SK-N-MC (cell line): ENCODE measurements at regions not wholly inside any gene's neighbourhood (a gene's known extent, or its start where the extent isn't known, plus 50 kb on each side); places are given as distances from the start of the nearest gene placed in this dataset.

ENCODE experiments used
- DNase-seq: peaks from one replicate; pipeline ENCODE4 v3.0.0-alpha.2; 2011; ENCODE audit warnings: low read depth, low spot score
- H3K27ac ChIP-seq: fragments of 200-600 bp; sonication (generic); 2 replicates; pipeline ENCODE4 v1.5.1; 2016; ENCODE audit warnings: mixed run types
- H3K36me3 ChIP-seq: fragments of 200-600 bp; sonication (generic); 2 replicates; pipeline ENCODE4 v1.6.1; 2017; ENCODE audit warnings: antibody characterized with exemption, low read length, mixed read lengths; ENCODE audit not compliant: insufficient read depth
- H3K4me3 ChIP-seq: fragments of 200-600 bp; sonication (generic); 2 replicates; pipeline ENCODE4 v1.5.1; 2016
- H3K9ac ChIP-seq: fragments of 200-600 bp; sonication (generic); 2 replicates; pipeline ENCODE4 v1.8.0; 2017; ENCODE audit warnings: mixed run types, mixed read lengths; ENCODE audit not compliant: insufficient read length
- H3K9me3 ChIP-seq: fragments of 200-600 bp; sonication (generic); 2 replicates; pipeline ENCODE4 v1.6.1; 2017; ENCODE audit warnings: low read depth, mild to moderate bottlenecking, antibody characterized with exemption, low read length, moderate library complexity, mixed read lengths
- EZH2 ChIP-seq: fragments of 200-600 bp; sonication (generic); IDR thresholded peaks from one replicate; pipeline ENCODE4 v1.6.1; 2017; ENCODE audit warnings: antibody characterized with exemption
- FOXP2 ChIP-seq: optimal IDR thresholded peaks from 2 replicates; pipeline ENCODE3; 2011; ENCODE audit warnings: mild to moderate bottlenecking, moderate library complexity; ENCODE audit not compliant: insufficient read depth; ENCODE audit errors: extremely low read length, control extremely low read depth
- POLR2AphosphoS5 ChIP-seq: IDR thresholded peaks from 2 replicates; pipeline ENCODE4 v1.6.1; 2012; ENCODE audit warnings: mild to moderate bottlenecking, low read depth, low read length, borderline replicate concordance

DNA sequence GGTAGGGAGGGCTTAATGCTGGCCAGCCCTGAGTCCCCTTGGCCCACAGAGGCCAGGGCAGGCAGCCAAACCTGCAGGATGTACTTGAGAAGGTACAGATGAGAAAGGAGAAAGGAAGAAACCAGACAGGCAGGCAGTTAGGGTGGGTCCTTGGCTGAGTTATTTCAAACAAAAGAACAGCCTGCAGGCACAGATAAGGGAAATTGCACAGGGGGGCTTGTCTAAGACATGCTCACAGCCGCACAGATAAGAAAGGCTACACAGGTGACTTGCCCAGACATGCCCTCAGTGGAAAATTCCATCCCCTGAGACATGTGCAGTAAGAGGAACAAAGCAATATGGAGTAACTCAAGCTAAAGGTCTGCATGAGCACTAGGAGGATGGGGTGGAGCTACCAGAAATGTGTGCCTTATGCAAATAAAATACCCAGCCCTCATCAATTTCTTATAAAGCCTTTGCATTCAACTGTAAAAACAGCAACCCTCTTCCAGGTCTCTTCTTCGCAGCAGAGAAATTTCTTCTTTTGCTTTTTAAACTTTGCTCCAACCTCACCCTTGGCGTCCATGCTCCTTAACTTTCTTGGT is 158.2 kb upstream of the RGS6 start:
- H3K27ac ChIP-seq = no peak overlapping the region

DNA sequence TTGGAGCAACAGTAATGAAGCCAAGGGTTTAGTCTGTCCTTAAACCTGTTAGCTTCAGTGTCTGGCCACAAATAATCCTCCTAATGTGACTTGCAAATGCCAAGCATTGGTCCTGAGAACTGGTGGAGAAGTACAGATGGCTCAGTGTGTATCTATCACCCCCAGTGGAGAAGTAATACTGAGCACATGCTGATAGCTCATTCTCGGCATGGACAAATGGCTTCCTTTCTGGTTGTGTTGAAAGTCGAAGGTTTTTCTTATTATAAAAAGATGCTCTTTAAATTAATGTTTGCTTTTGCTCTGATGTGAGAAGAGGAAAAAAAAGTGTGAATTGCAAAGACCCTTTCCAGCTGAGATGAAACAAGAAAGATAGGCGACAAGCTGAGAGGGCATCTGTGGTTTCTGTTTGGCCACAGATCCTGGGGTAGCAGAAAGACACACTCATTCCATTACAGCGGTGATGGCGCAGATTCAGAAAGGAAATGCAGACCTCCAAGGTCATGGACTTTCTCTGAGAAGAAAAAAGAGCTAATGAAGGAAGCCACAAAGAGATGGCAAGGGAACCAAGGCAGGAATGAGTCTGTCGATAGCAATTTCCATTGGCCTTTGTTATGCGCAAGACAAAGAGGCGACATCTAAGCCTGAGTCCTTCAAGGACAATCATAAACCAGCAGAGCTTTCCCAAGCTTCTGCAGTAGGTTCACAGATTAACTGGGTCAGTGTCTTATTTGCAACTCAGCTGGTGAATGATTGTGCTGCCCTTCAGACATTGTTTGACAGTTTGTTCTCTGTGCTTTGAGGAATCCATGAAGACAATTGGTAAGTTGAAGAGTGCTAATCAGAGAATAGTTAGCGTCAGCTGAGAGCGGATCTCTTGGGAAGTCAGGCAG is 155.5 kb upstream of the RGS6 start:
- Histone ChIP-seq H3K9me3 (no peaks in the 10 kb centered on the region), H3K27ac (no peak overlapping the region), H3K9ac (no peak overlapping the region), H3K4me3 (no peak overlapping the region), H3K36me3 (no peaks in the 10 kb centered on the region)
- no peak for DNase-seq
- TF ChIP-seq POLR2AphosphoS5 (no peak), EZH2 (no peak), FOXP2 (no peak)

More for the DNA sequence above, 158.2 kb upstream of the RGS6 start:
- Histone ChIP-seq H3K4me3 (no peak overlapping the region), H3K36me3 (no peaks in the 10 kb centered on the region), H3K9me3 (no peaks in the 10 kb centered on the region), H3K9ac (no peak overlapping the region)
- TF ChIP-seq EZH2 = no peak
- TF ChIP-seq FOXP2 = no peak
- no peak for TF ChIP-seq POLR2AphosphoS5
- no peak for DNase-seq

DNA sequence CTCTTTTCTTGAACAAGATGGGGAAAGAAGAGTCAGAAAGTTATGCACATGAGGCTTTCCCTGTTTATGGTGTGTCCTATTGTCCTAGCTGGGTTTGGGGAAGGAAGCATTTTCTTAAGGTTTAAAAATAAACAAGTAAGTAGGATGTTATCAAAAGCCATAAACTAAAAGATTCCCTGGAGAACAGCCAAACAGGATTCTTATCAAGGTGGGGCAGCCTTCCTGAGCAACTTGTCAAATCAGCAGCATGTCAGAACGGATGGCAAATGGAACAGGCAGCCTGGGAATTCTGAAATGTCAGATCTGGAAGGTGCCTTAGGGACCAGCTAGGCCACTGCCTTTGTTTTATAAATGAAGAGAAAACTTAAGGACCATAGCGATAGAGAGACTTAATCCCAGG is 152.2 kb upstream of the RGS6 start:
- TF ChIP-seq FOXP2 (no peak), EZH2 (no peak), POLR2AphosphoS5 (no peak)
- H3K27ac ChIP-seq = no peak overlapping the region
- no peak for DNase-seq

DNA sequence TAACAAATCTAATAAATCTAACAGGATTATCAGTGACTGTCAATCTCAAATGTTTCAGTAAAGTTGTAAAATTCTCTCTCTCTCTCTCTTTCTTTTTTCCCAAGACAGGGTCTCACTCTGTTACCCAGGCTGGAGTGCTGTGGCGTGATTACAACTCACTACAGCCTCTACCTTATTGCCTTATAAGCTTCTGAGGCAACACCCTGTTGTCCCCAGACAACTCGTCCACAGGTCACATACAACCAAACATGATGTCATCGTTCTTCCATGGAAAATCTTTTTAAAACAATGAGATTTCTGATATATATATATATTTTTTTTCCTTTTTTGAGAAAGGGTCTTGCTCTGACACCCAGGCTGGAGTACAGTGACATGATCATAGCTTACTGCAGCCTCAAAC is 151.4 kb upstream of the RGS6 start:
- no peak overlapping the region for H3K27ac ChIP-seq
- TF ChIP-seq EZH2 (no peak), POLR2AphosphoS5 (no peak), FOXP2 (no peak)
- H3K9ac ChIP-seq = no peak overlapping the region

More for the DNA sequence above, 152.2 kb upstream of the RGS6 start:
- no peak overlapping the region for H3K4me3 ChIP-seq
- no peak overlapping the region for H3K9ac ChIP-seq
- no peaks in the 10 kb centered on the region for H3K36me3 ChIP-seq
- H3K9me3 ChIP-seq = no peaks in the 10 kb centered on the region

DNA sequence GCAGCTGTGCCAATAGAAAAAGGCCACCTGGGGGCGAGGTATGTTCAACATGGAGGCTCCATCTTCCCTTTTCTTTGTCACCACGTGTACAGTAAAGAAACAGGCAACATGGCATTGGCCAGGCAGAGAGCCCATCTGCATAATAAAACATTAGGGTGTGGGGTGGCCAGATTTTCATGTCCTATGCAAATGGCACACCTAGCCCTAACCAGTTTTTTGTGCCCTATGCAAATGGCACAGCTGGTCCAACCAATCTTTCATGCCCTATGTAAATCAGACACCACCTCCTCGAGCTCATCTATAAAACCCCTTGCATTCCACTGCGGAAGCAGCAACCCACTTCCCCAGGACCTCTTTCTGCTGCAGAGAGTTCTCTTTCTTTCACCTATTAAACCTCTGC is 149.1 kb upstream of the RGS6 start:
- no peak for TF ChIP-seq EZH2
- no peak for TF ChIP-seq POLR2AphosphoS5
- TF ChIP-seq FOXP2 = no peak
- Histone ChIP-seq H3K27ac (no peak overlapping the region), H3K9ac (no peak overlapping the region), H3K9me3 (no peaks in the 10 kb centered on the region), H3K4me3 (no peak overlapping the region), H3K36me3 (no peaks in the 10 kb centered on the region)
- DNase-seq = no peak

More for the DNA sequence above, 151.4 kb upstream of the RGS6 start:
- Histone ChIP-seq H3K4me3 (no peak overlapping the region), H3K9me3 (no peaks in the 10 kb centered on the region), H3K36me3 (no peaks in the 10 kb centered on the region)
- no peak for DNase-seq

DNA sequence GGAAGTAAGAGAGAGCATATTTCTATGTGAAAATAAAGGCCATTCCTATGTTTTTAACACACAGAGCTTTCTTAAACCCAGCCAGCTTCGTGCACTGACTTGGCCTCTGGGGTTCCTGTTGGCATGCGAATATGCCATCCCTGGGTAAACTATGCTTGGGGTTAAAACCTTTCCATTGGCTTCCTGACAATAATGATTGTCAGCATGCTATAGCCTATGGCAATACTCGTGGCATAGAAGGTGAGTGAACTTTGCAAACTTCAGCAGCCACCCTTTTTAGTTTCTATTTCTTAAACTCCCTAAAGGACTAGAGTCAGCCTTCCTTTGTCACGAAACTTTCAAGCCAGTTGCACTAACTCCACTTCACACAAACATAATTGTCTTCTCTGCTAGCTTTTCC is 148.4 kb upstream of the RGS6 start:
- TF ChIP-seq EZH2 (no peak), POLR2AphosphoS5 (no peak), FOXP2 (no peak)
- no peak overlapping the region for H3K4me3 ChIP-seq
- no peak for DNase-seq
- H3K36me3 ChIP-seq = no peaks in the 10 kb centered on the region
- H3K9ac ChIP-seq = peak overlapping the region; percentile 16
- H3K27ac ChIP-seq = no peak overlapping the region
- H3K9me3 ChIP-seq = no peaks in the 10 kb centered on the region

DNA sequence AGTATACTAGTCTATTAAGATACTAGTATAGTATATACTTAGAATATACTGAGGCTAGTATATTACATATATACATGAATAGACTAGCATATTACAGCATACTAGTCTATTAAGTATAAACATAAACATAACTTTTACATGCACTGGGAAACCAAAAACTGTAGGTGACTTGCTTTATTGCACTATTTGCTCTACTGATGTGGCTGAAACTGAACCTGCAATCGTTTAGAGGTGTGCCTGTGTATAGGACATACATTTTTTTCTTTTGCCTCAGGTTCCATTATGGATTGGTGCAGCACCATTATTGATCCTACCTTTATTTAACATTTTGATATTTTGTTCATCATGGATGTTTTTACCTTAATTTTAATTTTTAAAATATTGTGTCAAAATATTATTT is 143.2 kb upstream of the RGS6 start:
- no peaks in the 10 kb centered on the region for H3K9me3 ChIP-seq
- no peak overlapping the region for H3K9ac ChIP-seq
- H3K27ac ChIP-seq = no peak overlapping the region
- H3K36me3 ChIP-seq = no peaks in the 10 kb centered on the region
- H3K4me3 ChIP-seq = no peak overlapping the region
- no peak for DNase-seq
- TF ChIP-seq POLR2AphosphoS5 (no peak), EZH2 (no peak), FOXP2 (no peak)

DNA sequence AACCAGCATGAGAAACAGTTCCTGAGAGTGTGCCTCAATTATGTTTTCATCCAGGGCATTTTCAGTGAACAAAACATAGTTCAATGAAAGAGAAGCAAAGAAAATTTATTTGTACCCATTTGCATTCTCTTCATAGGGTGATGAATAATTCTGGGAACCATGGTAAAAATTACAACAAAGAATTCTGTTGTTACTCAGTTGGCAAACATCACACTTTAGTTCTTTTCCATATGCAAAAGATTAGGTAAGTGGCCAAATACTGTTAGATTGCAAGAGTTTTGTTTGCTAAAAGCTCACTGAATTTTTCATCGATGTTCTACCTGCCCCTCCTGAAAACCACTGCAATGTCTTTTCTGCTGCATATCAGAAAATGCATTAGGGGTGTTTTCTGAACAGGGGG is 132.4 kb upstream of the RGS6 start:
- TF ChIP-seq POLR2AphosphoS5 (no peak), FOXP2 (no peak), EZH2 (no peak)
- H3K4me3 ChIP-seq = no peak overlapping the region
- no peaks in the 10 kb centered on the region for H3K9me3 ChIP-seq
- no peak for DNase-seq
- no peak overlapping the region for H3K27ac ChIP-seq
- no peaks in the 10 kb centered on the region for H3K36me3 ChIP-seq
- H3K9ac ChIP-seq = no peak overlapping the region
